Prostate gland (tissue), 2 donors: ENCODE measurements at regions not wholly inside any gene's neighbourhood (a gene's known extent, or its start where the extent isn't known, plus 50 kb on each side); places are given as distances from the start of the nearest gene placed in this dataset.

Experiments
- DNase-seq: peaks from one replicate; pipeline ENCODE4 v3.0.0-alpha.2; 2019; ENCODE audit warnings: low spot score
- H3K27ac ChIP-seq, 2 donors: fragments of 200-600 bp; sonication (generic); 2 replicates each; pipeline ENCODE4 v1.5.1; 2017 to 2019
- H3K27me3 ChIP-seq: fragments of 200-600 bp; sonication (generic); replicated peaks from 2 replicates; pipeline ENCODE4 v1.5.1; 2019; ENCODE audit not compliant: insufficient read depth
- H3K36me3 ChIP-seq, 2 donors: fragments of 200-600 bp; sonication (generic); 1 replicate in 1 of 2; 2 replicates in 1 of 2; pipeline versions ENCODE4 v1.5.1 to v1.8.1; 2017 to 2019
- H3K4me1 ChIP-seq: fragments of 200-600 bp; sonication (generic); replicated peaks from 2 replicates; pipeline ENCODE4 v1.5.1; 2019
- H3K4me3 ChIP-seq, 2 donors: fragments of 200-600 bp; sonication (generic); 2 replicates each; pipeline ENCODE4 v1.5.1; 2017 to 2019
- H3K9me3 ChIP-seq: fragments of 200-600 bp; sonication (generic); 2 replicates; pipeline ENCODE4 v1.5.1; 2017
- POLR2A ChIP-seq: fragments of 450-650 bp; IDR thresholded peaks from one replicate; pipeline ENCODE4 v1.6.1; 2016; ENCODE audit warnings: antibody characterized with exemption, mild to moderate bottlenecking
- POLR2AphosphoS5 ChIP-seq: sonication (generic); formaldehyde crosslinking; IDR thresholded peaks from one replicate; pipeline ENCODE4 v1.6.1; 2017; ENCODE audit warnings: antibody characterized with exemption
- WGBS: methylation state at CpG from one replicate; pipeline ENCODE4 v1.1.5; 2018; 5-methylcytosine and 5-hydroxymethylcytosine counted together
- intact Hi-C: fragments of 100-400 bp; cut with DNase I; formaldehyde crosslinking; loops from one replicate; pipeline ENCODE4 v1.14.2; 2022
- TF ChIP-seq, protein P1 (sequence below), 4 experiments: fragments of 200-600 bp in 2 of 4; fragments of 450-650 bp in 2 of 4; sonication (generic) in 2 of 4; IDR thresholded peaks; 1 replicate in 3 of 4; 2 replicates in 1 of 4; pipeline ENCODE4 v1.5.1; 2016 to 2019; ENCODE audit warnings: antibody characterized with exemption in 4 of 4, mild to moderate bottlenecking in 2 of 4, moderate library complexity in 2 of 4

DNA sequence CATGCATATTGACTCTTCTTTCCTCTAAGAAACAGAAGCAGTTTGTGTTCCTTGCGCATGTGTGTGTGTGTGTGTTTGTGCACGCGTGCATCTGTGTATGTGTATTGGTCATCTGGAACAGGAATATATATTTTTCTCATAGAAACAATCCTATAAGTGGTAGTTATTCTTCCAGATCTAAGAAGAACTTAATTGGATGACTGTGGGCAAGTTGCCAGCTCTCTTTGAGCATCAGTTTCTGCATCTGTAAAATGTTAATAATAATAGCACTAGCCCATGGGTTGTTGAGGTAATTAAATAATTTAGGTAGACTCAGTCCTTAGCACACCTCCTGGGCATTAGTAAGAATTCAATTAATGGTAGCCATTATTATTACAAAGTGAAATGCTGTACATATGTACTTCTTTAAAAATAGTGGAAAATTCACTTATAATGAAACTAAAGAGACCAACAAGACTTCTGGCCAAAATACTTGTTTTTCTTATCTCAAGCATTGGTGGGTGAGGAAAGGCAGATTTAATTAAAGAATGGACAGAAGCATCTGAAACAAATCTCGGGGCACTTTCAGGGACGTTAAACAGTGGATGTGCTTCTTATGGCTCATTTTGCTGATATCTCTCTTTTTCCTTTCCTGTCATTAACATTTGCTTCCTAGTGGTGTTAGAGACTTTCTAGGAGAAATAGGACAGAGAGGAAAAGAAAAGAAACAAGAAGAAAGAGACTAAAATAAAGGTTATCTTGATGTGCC lies 124.9 kb upstream of the HABP2 start:
- H3K9me3 ChIP-seq: no peaks in the 10 kb centered on the region
- WGBS: 86% methylated on average over 5 of the region's 5 CpGs
- TF ChIP-seq, protein P1, sequence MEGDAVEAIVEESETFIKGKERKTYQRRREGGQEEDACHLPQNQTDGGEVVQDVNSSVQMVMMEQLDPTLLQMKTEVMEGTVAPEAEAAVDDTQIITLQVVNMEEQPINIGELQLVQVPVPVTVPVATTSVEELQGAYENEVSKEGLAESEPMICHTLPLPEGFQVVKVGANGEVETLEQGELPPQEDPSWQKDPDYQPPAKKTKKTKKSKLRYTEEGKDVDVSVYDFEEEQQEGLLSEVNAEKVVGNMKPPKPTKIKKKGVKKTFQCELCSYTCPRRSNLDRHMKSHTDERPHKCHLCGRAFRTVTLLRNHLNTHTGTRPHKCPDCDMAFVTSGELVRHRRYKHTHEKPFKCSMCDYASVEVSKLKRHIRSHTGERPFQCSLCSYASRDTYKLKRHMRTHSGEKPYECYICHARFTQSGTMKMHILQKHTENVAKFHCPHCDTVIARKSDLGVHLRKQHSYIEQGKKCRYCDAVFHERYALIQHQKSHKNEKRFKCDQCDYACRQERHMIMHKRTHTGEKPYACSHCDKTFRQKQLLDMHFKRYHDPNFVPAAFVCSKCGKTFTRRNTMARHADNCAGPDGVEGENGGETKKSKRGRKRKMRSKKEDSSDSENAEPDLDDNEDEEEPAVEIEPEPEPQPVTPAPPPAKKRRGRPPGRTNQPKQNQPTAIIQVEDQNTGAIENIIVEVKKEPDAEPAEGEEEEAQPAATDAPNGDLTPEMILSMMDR (IDR thresholded peaks at IDR 0.05): no peak

DNA sequence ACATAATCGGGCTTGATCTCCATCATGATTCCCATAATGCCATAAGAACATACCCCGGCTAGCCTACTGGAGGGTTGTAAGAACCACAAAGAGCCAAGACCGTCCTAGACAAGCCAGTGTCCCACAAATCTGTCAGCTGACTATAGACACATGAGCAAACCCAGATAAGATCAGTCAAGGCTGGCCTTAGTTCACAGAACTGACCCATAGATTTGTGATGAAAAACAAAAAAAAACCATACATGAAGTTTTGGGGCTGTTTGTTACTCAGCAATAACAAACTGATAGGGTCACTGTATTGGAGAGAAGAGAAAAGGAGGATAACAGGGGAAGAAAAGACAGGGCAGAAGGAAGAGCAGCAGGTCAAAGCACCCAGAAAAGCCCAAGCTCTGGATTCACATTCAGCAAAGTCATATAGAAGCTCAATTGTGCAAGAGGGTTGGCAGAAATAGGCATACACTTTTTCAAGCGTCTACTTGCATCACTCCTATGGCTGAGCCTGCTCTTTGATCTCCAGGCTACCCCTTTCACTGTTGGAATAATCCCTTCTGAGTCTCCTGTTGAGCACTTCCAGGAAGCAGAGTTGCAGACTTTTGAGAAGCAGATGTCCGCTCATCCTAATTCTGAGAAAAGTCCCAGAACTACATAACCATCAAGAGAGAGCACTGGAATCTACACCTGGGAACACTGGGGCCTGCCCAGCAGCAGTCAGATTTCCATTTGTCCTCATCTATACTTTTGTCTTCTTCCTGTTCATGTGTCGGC lies 122.0 kb upstream of the HABP2 start:
- no peak for TF ChIP-seq POLR2AphosphoS5
- TF ChIP-seq, protein P1 (IDR thresholded peaks at IDR 0.05): no peak
- no peak for TF ChIP-seq POLR2A
- H3K4me1 ChIP-seq: no peaks in the 10 kb centered on the region
- no peak overlapping the region for H3K4me3 ChIP-seq
- no peaks in the 10 kb centered on the region for H3K27me3 ChIP-seq
- no peaks in the 10 kb centered on the region for H3K36me3 ChIP-seq
- H3K9me3 ChIP-seq: no peaks in the 10 kb centered on the region
- no peak for DNase-seq
- WGBS: 96% methylated on average over 6 of the region's 6 CpGs
- intact Hi-C loops: no loop called here
- H3K27ac ChIP-seq: no peak overlapping the region

More for the DNA sequence above, 124.9 kb upstream of the HABP2 start:
- Histone ChIP-seq H3K36me3 (no peaks in the 10 kb centered on the region), H3K4me3 (no peak overlapping the region), H3K4me1 (no peaks in the 10 kb centered on the region), H3K27me3 (no peaks in the 10 kb centered on the region), H3K27ac (no peak overlapping the region)
- DNase-seq: no peak
- intact Hi-C loops: no loop called here

DNA sequence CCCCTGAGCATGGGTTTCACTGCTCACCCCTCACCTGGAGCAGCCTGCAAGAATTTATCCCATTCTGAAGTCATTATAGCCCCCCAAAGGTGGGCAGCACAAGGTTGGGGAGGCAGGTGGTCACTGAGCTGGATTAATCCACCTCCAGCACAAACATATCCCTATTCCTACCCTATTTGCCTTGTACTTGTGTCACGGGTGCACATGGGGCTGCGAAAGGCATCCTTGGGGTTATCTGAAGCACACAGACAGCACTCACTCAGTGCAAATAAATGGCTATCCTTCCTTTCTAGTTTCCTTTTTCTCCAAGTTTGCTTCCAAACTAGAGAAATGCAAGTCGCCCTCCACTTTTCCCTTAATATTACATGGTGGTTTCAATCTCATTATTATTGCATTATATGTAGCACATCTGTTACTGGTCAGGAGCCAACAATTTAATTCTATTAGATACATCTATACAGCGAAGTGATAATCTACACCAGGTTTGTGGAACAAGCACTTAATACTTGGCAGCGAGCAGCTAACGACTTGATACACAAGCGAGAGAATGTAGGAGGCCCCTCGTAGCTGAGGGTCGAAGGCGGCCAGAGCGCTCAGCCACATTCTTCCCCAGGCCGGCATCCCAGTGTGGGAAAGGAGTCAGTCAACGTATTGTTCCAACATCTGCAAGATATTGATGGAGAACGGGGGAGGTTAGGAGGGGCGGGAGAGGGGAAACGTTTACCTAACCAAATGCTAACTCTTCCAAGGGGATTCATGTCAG lies 121.3 kb upstream of the HABP2 start:
- WGBS: 63% methylated on average over 16 of the region's 16 CpGs
- H3K4me1 ChIP-seq: no peaks in the 10 kb centered on the region
- no peaks in the 10 kb centered on the region for H3K36me3 ChIP-seq
- TF ChIP-seq, protein P1 (IDR thresholded peaks at IDR 0.05): no peak
- TF ChIP-seq POLR2AphosphoS5 (no peak), POLR2A (no peak)
- H3K9me3 ChIP-seq: no peaks in the 10 kb centered on the region
- intact Hi-C loops: no loop called here
- no peak overlapping the region for H3K27ac ChIP-seq
- no peak for DNase-seq
- H3K4me3 ChIP-seq: no peak overlapping the region
- H3K27me3 ChIP-seq: no peaks in the 10 kb centered on the region

DNA sequence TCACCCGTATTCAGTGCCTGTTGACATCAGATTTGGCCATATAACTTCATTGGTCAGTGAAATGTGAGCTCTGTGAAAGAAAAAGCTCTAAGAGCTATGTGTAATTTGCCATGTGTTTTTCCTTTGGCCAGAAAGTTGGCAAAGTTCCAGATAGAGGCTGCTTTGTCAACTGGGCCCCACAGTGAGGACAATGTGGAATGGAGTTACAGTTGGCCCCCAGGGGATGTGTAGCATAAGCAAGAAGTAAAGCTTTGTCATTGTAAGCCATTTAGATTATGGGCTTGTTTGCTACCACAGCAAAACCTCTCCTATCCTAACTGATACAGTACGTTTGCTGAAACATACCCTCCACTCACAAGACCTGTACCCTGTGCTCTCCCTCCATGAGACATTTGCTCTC lies 119.1 kb upstream of the HABP2 start:
- intact Hi-C loops: no loop called here
- TF ChIP-seq POLR2A: no peak
- TF ChIP-seq POLR2AphosphoS5: no peak
- TF ChIP-seq, protein P1 (IDR thresholded peaks at IDR 0.05): no peak
- WGBS: 86% methylated on average over 2 of the region's 2 CpGs
- no peaks in the 10 kb centered on the region for H3K9me3 ChIP-seq
- DNase-seq: no peak
- no peaks in the 10 kb centered on the region for H3K4me1 ChIP-seq
- no peaks in the 10 kb centered on the region for H3K36me3 ChIP-seq
- no peaks in the 10 kb centered on the region for H3K27me3 ChIP-seq
- H3K27ac ChIP-seq: no peak overlapping the region
- H3K4me3 ChIP-seq: no peak overlapping the region
